Astrocyte (in vitro differentiated cells and primary cell): ENCODE measurements at regions not wholly inside any gene's neighbourhood (a gene's known extent, or its start where the extent isn't known, plus 50 kb on each side); places are given as distances from the start of the nearest gene placed in this dataset.

Experiments used
- EZH2 ChIP-seq: IDR thresholded peaks from 2 replicates; pipeline ENCODE4 v1.6.1; 2012; ENCODE audit warnings: mild to moderate bottlenecking, low read length, inconsistent platforms; ENCODE audit not compliant: insufficient read depth
- TF ChIP-seq, protein P1 (sequence below): IDR thresholded peaks from 2 replicates; pipeline ENCODE4 v1.5.1; 2011; ENCODE audit warnings: low read depth, mild to moderate bottlenecking, inconsistent platforms, low read length, moderate library complexity; ENCODE audit not compliant: insufficient read depth

DNA sequence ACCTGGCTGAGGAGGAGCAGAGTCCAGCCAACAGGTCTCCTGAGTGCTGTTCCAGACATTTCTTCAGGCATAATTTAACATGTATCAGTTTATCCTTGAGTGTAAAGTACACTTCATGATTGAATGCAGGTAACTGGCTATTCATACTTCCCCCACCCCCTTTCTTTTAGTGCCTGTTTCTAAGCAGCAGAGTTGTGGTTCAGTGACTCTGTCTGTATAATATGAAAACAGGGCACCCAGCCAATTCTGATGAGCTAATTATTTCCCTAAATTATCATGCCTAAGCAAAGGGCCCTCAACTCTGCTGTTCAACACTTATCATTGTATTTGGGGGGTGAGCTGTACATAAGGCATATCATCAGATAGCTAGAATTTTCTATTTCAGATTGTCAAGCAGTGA is 51.9 kb upstream of the ZSWIM6 start:
- TF ChIP-seq, protein P1, sequence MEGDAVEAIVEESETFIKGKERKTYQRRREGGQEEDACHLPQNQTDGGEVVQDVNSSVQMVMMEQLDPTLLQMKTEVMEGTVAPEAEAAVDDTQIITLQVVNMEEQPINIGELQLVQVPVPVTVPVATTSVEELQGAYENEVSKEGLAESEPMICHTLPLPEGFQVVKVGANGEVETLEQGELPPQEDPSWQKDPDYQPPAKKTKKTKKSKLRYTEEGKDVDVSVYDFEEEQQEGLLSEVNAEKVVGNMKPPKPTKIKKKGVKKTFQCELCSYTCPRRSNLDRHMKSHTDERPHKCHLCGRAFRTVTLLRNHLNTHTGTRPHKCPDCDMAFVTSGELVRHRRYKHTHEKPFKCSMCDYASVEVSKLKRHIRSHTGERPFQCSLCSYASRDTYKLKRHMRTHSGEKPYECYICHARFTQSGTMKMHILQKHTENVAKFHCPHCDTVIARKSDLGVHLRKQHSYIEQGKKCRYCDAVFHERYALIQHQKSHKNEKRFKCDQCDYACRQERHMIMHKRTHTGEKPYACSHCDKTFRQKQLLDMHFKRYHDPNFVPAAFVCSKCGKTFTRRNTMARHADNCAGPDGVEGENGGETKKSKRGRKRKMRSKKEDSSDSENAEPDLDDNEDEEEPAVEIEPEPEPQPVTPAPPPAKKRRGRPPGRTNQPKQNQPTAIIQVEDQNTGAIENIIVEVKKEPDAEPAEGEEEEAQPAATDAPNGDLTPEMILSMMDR: no peak
- no peak for TF ChIP-seq EZH2
